GM19351 (cell line): ENCODE measurements at regions not wholly inside any gene's neighbourhood (a gene's known extent, or its start where the extent isn't known, plus 50 kb on each side); places are given as distances from the start of the nearest gene placed in this dataset.
"Not testable (repeated sequence)": the region's sequence is repeated elsewhere in the genome, so short reads cannot be mapped to it uniquely, and the experiment has no call there.

Experiments used
- ATAC-seq: cut with Tn5 transposase; IDR thresholded peaks from one replicate; pipeline ENCODE4 v1.9.1; 2021; ENCODE audit warnings: mild to moderate bottlenecking, moderate library complexity; ENCODE audit not compliant: unreplicated experiment

DNA sequence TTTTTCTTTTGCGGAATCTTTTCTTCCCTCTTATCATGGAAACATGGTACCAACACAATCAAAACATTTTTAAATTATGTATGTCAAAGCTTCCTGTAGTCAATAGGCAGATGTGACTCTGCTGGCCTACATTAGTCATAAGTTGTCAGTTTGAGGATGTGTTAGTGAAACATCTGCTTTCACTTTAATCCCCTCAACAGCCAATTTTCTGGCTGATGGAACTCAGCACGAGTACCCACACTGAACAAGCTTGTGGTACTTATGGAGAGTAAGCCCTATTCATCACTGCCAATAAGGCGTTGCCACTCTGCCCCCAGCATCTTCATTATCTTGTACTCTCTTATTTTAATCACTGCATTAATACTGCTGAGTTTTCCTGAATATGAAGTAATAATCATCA is 1034.4 kb downstream of the CDH9 start:
- no peak for ATAC-seq

DNA sequence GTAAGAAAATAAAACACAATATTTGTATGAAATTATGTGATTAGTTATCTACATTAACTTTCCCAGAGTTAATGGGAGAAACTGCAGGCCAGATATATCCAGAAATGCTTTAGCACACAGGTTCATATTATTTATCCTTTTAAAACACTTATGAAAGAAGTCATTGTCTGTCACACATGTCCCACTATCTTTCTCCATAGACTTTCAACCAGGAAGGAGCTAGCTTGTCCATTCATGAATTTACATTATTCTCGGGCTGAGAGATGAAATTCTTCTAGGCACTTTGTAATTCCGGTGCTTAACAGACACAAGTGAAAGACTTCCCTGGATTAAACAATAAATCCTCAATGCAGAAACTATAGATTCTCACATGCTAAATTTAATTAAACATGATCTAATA is 1043.2 kb downstream of the CDH9 start:
- ATAC-seq = no peak

DNA sequence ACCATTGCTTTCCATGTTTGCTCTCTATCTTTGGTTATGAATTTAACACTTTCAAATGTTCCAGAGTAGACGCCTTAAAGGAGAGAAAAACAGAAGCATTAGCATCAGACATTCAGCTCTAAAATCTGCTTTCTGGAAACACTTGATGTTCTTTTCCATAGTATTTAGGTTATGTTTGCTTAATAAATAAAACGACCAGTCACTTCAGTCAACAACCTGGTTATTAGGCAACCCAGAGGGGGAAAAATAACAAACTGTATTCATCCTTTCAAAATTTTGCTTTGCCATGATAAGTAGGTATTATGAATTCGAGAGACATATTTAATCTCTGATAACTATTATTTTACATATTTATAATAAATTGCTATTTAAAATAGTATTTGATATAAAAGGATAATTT is 1044.7 kb downstream of the CDH9 start:
- ATAC-seq = no peak

DNA sequence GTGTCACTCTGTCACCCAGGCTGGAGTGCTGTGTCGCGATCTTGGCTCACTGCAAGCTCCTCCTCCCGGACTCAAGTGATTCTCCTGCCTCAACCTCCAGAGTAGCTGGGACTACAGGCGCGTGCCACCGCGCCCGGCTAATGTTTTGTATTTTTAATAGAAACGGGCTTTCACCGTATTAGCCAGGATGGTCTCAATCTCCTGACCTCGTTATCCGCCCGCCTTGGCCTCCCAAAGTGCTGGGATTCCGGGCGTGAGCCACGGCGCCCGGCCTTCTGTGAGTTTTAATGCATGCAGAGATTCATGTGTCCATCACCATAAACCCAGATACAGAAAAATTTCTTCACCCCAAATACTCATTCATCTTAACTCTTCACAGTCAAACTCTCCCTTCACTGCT is 1046.7 kb downstream of the CDH9 start:
- no peak for ATAC-seq

DNA sequence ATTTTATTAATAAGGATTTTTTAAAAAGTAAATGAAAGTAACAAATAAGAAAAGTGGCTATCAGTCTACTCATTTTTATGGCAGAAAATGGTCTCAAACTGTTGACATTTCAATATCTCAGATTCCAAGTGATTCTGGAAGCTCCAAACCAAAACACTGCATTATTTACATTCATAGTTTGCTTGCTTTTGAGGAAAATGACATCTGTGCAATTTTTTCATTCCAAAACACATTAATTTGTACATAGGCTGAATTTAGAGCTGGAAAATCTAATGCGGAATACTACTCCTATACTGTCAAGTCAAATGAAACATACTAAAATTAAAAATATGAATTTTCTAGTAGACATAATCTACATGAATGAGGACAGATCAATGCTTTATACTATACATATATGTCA is 1047.6 kb downstream of the CDH9 start:
- no peak for ATAC-seq

DNA sequence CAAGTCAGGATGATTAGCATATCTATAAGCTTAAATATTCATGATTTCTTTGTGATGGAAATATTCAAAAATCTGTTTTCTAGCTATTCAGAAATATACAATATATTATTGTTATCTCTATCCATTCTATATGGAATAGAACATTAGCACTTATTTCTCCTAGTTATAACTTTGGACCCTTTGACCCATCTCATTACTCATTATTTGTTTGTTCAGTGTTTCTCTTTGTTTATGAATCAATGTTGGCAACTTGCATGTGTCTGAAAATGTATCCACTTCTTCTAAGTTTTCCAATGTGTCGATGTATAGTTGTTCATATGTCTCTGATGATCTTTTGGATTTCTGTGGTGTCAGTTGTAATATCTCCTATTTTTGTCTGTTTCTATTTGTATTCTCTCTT is 1059.3 kb downstream of the CDH9 start:
- no peak for ATAC-seq

DNA sequence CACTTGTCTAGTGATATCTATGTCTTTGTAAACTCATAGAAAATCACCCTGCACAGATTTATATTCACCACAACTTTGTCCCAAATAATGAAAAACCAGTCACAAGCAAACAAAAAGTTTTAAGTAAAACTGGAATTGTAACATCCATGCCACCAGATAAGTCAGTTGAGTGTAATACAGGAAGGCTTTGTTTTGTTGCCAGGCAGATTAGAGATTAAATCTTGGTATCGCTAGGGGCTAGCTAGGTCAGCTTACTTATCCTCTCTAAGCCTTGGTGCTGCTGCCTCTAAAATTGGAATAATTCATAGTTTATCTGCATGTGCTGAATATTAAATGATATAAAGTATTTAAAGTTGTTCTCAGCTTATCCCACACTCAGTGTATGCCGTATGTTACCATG is 1062.5 kb downstream of the CDH9 start:
- no peak for ATAC-seq

DNA sequence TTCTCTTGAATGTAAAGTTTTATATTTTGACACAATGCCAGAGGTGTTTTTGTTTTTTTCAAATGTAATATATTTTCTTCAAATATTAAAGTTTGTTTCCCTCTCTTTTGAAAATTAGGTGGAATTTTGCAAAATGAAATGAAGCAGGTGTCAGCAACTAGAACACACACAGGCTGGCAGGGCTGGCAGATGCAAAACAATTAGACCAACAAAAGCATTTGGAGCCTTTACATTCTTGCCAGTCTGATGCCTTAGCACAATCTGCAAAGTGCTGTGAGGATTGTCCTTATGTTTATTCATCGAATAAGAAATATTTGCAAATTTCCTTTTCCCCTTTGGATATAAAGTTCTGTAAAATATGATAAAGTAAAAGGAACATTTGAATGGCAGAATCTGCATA is 1063.9 kb downstream of the CDH9 start:
- ATAC-seq = no peak

DNA sequence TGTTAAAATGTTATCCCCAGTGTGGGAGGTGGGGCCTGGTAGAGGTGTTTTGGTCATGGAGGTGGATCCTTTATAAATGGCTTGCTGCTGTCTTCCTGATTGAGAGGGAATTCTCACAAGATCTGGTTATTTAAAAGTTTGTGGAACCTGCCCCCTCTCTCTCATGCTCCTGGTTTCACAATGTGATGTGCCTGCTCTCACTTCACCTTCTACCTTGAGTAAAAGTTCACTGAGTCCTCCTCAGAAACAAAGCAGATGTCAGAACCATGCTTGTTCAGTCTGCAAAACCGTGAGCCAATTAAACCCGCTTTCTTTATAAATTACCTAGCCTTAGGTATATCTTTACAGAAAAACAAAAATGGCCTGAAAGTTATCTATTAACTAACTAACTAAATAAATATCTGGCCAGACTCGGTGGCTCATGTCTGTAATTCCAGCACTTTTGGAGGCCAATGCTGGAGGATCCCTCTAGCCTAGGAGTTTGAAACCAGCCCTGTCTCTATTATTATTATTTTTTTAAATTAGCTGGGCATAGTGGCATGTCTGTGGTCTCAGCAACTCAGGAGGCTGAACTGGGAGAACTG is 1067.4 kb downstream of the CDH9 start:
- ATAC-seq = no peak

DNA sequence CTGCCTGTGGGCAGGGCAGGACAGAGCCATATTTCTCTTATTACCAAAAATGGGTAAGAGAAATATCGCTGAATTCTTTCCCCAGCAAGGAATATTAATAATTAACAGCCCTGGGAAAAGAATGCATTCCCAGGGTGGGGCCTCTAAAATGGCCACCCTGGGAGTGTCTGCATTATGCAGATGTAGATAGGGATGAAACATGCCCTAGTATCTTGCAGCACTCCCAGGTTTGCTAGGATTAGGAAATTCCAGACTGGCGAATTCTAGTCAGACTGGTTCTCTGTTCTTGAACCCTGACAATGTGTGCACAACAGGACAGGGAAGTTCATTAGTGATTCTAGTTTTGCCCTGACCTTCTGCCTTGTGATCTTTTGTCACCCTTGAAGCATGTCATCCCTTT is 1069.3 kb downstream of the CDH9 start:
- ATAC-seq = not testable (repeated sequence)

DNA sequence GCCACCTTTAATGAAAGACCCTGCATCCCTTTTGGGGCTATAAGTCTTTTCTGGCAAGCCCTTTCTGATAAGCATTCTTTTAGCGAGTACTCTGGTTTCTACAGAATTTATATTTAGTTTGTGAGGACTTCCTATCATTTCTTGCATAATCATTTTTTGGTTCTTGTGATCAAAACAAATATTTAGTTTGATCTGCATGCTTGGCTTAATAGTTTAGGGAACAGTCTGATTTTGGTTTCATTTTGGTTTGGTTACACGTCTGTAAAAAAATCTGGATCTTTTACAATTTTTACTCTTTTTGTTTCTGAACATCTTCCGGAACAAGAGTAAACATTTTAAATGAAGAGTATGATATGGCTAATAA is 1074.4 kb downstream of the CDH9 start:
- ATAC-seq = no peak

DNA sequence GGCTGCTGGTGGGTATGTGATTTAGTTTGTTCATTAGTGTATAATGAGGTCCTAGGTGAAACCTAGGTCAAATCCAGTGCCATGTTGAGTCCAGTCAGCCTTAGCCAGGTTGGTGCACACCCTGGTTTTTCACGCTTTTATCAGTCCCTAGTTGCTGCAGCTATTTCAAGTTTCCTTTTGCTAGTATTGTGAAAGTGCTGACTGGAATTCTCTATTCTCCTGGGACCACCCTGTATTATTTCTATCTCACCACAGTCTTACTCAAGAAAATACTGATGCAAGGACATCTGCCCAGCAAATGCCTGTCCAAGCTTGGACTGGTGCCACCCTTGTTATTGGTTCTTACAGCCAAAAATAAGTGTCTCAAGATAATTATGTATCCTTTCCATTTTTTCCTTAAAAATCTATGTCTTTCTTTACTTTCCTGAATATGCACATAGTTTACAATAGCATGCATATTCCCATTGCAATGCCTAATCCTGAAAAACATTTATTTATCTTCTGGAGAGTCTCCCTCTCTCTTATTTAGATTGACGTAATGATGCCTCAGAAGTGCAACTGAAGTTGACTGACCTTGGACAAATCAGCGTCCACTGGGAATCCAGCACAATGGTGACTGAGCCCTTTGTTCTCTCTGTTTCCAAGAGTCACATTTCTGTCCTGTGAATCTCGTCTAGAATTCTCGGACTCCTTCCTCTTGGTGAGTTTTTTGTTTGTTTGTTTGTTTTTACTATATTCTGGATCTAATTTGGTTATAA is 1075.0 kb downstream of the CDH9 start:
- ATAC-seq = no peak

DNA sequence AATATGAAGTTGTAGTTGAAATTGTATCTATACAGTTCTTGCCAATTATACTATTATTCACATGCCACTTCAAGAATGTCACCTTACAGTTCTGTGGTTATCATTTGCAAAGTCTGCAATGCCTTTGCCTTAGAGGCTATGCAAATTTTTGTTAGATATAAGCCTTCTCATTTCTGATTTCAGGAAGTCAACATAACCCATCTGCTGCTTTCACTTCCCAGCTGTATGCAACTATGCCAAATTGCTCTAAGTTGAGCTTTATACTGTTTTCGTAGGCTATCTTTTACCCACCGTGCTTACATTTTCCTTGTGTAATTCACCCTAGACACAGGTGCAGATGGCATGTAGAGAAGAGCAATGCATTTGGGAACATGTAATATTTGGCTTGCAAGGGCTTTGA is 1083.0 kb downstream of the CDH9 start:
- no peak for ATAC-seq

DNA sequence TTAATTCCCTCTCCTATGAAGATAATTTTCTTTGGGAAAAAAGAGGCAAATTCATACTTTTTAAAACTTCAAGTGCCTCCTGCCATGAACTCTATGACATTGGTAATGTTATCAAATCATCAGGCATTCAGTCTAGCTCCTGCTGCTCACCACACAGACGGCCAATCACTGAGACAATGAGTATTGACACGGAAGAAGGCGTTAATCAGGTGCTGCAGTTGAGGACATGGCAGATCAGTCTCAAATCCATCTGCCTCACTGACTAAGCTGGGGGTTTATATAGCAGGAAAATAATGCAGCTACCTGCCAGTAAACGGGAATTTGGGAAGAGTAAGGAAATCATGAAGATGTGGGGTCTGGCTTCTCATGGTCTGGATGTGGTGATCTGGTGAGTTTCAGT is 1087.7 kb downstream of the CDH9 start:
- no peak for ATAC-seq

DNA sequence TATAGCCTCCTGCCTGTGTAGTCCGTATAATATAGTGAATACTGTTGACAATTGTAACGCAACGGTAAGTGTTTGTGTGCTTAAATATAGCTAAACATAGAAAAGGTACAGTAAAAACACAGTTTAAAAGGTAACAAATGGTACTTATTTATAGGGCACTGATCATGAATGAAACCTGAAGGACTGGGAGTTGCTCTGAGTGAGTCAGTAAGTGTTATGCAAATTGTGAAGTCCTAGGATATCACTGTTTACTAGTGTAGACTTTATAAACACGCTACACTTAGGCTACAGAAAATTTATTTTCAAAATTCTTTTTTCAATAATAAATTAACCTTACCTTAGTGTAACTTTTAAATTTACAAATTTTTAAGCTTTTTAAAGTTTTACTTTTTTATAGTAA is 1090.1 kb downstream of the CDH9 start:
- ATAC-seq = no peak

DNA sequence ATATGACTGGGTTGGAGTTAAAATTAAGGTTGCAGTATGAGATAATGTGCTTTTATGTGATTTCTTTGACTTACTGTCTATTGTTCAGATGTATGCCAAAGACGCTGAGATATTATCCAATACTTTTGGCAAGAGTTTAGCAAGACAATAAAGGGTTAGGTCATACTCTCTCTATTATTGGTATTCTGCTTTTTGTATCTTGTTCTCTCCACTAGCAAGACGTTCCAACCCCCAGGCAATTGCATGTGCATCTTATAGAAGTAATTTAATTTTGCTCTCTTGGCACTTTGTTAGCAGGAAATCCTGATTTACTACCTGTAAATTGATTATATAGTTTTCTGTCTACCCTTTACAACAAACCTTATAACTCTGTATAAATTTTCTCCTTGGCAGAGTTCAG is 1093.6 kb downstream of the CDH9 start:
- no peak for ATAC-seq

DNA sequence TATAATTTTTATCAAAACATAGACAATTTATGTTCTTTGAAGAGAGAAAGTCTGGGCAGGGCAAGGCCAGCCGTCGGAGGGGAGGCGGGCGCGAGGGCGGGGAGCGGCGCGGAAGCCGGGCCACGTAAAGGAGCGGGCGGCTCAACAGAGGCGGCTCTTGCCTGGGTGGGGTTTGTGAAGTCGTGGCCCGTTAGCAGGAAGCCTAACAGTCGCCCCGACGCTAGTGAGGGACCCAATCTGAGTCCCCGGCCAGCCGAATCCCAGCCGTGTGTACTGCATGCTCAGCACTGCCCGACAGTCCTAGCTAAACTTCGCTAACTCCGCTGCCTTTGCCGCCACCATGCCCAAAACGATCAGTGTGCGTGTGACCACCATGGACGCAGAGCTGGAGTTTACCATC is 1129.2 kb downstream of the CDH9 start:
- no peak for ATAC-seq

DNA sequence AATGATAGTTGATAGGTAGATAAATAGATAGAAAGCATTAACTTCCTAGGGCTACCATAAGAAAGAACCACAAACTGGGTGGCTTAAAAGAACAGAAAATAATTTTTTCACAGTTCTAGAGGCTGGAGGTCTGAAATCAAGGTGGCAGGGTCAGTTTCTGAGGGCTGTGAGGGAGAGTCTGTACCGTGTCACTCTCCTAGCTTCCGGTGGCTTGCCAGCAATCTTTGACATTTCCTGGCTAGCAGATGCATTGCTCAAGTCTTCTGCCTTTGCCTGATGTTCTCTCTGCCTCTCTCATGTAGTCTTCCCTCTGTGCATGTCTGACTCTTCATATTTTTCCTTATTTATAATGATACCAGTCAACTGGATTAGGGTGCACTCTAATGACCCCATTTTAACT is 1132.7 kb downstream of the CDH9 start:
- no peak for ATAC-seq

DNA sequence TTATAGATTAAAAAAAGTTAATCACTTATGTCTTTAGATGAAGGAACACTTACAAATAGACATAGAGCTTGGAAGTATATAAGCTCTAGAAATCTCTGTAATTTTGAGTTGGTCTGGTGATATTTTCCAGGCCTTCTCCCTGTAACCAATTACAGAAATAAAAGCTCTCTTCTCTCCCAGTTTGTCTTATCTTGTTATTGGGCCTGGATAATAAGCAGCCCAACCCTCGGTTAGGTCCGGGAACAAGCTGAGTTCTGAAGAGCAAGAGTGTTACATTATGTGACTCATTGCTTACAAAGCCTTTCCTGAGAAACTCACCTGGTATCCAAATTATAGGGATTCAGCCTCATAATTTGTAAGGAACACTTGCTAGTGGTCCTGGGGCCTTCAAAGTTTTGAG is 1146.2 kb downstream of the CDH9 start:
- ATAC-seq = no peak

DNA sequence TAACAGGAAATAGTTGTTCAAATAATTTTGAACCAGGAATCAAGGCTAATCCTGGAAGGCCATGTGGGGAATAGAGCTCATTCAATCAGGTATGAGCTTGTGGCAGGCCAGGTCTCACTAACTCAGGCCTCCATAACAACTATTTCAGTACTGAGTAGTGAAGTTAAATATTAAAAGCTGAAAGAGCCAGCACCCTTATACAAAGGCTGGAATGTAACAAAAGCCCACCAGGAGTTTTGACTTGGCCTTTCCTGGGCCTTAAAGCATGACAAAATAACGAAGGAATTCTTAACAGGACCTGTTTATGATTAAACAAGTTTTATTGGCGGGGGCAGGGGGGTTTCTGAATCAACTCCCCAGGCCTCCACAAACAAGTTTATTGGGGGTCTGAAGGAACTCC is 1146.7 kb downstream of the CDH9 start:
- no peak for ATAC-seq

DNA sequence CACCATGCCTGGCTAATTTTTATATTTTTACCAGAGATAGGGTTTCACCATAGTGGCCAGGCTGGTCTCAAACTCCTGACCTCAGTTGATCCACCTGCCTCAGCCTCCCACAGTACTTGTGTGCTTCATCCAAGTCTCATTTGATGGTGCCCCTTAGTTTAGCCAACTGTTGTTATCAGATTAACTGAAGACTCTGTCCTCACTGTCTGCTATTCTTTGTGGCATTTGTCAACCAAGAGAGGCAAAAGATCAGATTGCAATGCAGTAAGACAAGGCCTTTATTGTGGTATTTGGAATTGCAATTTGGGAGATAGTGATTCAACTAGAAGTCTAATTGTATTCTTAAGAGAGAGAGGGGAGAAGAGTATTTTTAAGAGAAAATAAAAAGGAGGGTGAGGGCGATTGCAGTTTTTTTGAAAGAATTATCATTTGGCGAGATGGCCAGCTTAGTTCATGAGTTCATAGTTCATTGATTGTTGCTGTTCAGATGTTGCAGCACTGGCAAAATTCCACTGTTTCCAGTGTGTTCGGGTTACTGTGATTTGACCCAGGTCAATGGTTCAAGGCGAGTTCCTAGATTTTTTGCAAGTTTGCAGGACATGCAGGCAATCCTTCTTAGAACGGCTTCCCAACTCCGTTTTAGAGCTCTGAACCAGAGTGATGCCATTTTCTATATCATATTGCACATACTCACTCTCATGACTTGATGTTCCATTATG is 1156.9 kb downstream of the CDH9 start:
- ATAC-seq = no peak

DNA sequence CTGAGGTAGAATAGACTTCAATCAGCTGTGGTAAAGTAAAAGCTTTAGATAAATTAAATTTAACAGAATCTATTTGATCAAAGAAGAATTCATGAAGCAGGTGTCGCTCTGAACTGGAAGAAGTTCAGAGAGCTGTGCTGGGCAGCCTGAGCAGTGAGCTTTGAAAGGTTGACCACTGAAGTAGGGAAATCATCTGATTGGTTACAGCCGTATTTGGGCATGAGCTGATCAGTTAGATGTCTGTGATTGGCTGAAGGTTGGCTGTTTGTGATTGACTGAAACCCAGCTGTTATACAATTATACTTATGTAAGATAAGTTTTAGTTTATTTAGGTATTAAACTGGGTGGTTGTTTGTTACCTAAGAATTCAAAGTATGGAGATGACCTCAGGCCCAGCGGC is 1174.6 kb downstream of the CDH9 start:
- ATAC-seq = no peak
